ENCODE measurements at regions not wholly inside any gene's neighbourhood (a gene's known extent, or its start where the extent isn't known, plus 50 kb on each side); places are given as distances from the start of the nearest gene placed in this dataset.

DNA sequence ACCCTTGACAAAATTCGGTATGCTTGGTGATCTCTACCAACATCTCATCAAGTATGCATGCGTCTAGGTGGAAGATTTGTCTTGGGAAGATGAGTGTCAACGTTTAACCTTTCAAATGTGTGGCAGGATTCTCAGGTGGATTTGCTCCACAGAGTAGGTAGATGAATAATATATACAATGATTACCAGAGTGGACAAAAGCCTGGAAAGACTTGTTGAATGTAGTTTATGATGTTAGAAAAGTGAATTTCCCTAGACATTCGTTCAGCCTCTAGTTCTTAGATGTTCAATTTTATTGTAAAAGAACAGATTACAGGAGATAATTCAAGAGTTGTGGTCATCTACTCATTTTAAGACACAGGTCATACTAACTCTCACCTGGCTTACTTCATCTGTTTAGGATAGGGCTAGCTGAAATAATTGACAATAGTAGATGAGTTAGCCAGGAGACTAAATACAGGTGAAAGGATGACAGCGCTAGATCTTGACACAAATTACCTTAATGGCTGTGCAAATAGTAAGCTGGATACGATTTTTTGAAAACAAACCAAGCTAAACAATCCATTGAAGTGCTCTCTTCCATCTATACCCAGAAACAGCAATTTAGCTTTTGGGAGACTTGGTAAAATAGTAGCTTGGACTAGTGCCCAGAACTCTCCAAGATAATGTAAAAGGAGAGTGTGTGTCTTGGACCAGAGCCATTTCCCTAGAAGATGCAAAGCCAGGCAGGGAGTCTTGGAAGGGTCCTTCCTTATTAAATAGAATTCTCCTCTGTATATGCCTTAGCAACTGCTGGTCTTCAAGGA lies 168.0 kb downstream of the DACT1 start:
- H3K27ac ChIP-seq: no peak overlapping the region
- DNase-seq (ENCODE audit: low read depth, low spot score): no peak

GRCh38 chr14:58807191-58807590 lies 169.4 kb downstream of the DACT1 start:
- DNase-seq (ENCODE audit: low read depth, low spot score): no peak

DNA sequence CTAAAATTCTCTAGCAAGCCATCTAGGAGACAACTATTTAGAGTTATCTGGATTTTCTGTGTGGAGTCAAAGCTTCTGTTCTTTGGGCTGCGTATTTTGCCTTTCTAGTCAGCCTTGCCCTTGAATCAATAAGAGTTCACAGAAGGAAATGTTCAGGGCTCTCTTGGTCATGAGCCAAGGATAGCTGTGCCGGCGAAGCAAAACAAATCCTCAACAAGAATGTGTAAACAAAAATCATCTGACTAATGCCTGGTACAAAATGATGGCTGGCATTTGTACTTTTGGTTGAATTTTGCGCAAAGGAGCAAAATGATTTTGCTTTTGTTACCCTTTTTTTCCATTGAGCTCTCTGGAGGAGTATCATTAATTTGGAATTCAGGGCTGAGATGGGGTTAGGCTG lies 171.1 kb downstream of the DACT1 start:
- peak; percentile 18 for DNase-seq (ENCODE audit: low read depth, low spot score)
- H3K27ac ChIP-seq: no peak overlapping the region

More at GRCh38 chr14:58807191-58807590, 169.4 kb downstream of the DACT1 start:
- H3K27ac ChIP-seq: no peak overlapping the region

- no peak for DNase-seq (ENCODE audit: low read depth, low spot score)
- H3K27ac ChIP-seq: no peak overlapping the region
Observed at GRCh38 chr14:58809520-58809919, 171.8 kb downstream of the DACT1 start.

DNA sequence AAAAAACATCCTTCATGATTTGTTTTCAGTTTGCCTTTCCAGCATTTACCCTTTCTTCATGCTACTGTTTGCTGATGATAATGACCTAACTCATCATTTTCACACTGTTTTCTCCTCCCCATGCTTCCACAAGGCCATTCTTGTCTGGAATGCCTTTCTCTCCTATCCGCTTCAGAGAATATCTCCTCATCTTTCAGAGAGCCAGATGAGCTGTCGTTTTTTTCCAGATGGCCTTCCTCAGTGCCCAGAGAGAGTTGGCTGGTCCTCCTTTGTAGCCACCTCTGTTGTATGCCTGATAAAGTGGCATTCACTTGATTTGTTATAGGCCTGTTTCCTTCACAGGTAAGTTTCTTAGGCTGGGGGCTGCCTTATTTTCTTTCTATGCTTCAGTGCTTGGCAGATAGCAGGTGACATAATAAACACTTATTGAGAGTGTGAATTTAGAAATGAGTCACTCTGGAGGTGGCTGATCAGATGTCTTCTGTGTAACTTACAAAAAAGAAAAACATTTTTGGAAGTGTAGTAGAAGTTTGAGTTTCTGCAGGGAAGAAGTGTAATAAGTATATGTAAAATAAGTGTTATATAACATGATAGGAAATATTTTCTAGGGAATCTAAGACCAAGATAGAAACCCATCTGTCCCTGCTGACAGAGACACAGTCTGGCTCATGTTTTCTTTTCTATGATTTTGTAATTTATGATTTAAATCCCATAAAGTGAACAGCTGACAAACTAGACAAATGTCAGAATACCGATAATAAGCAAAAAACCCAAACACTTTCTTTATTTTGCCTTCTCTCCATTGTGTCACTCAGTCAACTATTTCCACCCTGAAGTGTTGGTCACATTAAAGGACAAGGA lies 174.5 kb downstream of the DACT1 start:
- no peak overlapping the region for H3K27ac ChIP-seq
- DNase-seq (ENCODE audit: low read depth, low spot score): no peak

GRCh38 chr14:58813745-58814144 lies 176.0 kb downstream of the DACT1 start:
- no peak overlapping the region for H3K27ac ChIP-seq
- DNase-seq (ENCODE audit: low read depth, low spot score): no peak

GRCh38 chr14:58814466-58814865 lies 176.7 kb downstream of the DACT1 start:
- DNase-seq (ENCODE audit: low read depth, low spot score): no peak
- H3K27ac ChIP-seq: no peak overlapping the region

- no peak for DNase-seq (ENCODE audit: low read depth, low spot score)
- no peak overlapping the region for H3K27ac ChIP-seq
Observed at GRCh38 chr14:58815161-58815701, 177.5 kb downstream of the DACT1 start.

- no peak overlapping the region for H3K27ac ChIP-seq
- DNase-seq (ENCODE audit: low read depth, low spot score): no peak
Observed at GRCh38 chr14:58815794-58816193, 178.0 kb downstream of the DACT1 start.

DNA sequence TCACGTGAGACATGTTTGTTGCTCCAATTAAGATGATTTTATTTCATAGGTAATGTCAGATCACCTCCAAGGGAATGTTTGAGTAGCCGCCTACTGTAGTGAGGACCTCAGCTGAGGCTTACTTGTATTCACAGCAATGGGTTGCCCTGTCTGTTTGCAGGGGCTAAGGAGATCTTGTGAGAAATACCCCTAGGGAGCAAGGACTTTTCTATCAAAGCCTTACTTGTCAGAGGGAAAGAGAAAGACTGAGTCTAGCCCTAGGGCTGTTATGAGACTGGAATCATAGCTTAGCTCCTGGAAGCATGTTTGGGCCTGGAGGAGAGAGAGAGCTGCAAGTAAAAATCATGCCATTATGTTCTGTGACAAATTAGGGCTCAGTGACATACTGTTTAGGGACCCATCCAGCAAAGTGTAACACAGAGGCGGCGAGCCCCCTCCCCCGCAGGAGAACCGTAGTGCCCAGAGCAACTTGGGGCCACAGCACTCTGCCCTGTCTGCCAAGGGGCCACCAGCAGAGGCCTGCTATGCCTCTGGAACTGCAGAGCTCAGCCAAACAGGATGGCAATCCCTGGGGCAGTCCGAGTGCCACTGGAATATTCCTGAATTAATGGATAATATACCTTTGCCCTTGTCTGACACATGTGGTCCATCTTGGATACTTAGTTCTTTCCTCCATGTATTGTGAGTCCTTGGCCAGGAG lies 178.8 kb downstream of the DACT1 start:
- DNase-seq (ENCODE audit: low read depth, low spot score): no peak
- H3K27ac ChIP-seq: no peak overlapping the region

GRCh38 chr14:58817846-58818245 lies 180.1 kb downstream of the DACT1 start:
- DNase-seq (ENCODE audit: low read depth, low spot score): no peak
- H3K27ac ChIP-seq: no peak overlapping the region

DNA sequence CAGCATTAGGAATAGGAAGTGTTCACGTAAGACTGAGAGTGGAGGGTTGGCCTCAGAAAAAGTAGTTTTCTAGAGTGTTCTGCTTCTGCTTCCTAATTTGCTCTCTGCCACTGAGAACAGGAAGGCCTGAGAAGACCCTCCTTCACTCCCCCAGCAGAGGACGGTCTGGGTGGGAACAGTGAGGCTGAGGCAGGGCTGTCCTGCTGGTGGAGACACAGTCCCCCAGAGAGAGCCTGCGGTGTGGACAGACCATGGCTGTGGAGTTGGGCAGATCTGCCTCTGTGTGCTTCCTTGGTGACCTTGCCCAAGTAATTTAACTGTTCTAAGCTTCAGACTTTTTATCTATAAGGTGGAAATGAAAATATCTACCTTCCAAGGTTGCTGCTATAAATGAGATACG lies 182.3 kb downstream of the DACT1 start:
- H3K27ac ChIP-seq: no peak overlapping the region
- no peak for DNase-seq (ENCODE audit: low read depth, low spot score)

- no peak for DNase-seq (ENCODE audit: low read depth, low spot score)
- no peak overlapping the region for H3K27ac ChIP-seq
Observed at GRCh38 chr14:58821421-58821820, 183.7 kb downstream of the DACT1 start.

- DNase-seq (ENCODE audit: low read depth, low spot score): no peak
- no peak overlapping the region for H3K27ac ChIP-seq
Observed at GRCh38 chr14:58822856-58823255, 185.1 kb downstream of the DACT1 start.

GRCh38 chr14:58823312-58823711 lies 185.6 kb downstream of the DACT1 start:
- no peak overlapping the region for H3K27ac ChIP-seq
- no peak for DNase-seq (ENCODE audit: low read depth, low spot score)

DNA sequence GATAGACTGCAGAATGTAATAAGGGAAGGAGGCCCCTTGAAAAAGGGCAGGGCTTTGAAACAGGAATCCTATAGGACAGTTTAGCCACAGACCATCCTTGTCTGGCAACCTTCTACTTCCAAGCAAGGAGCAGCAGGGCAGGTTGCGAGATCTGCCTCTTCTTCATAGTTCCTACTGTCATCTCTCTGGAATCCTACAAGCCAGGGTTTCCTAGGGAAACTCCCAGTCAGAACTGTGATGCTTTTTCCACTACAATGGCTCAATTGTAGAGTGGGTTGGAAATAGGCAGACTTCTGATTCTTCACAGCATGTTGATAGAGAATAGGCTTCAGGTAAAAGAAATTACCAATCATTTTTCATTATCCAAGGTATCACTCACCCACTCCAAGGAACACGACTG lies 186.3 kb downstream of the DACT1 start:
- DNase-seq (ENCODE audit: low read depth, low spot score): no peak
- no peak overlapping the region for H3K27ac ChIP-seq

GRCh38 chr14:58824796-58825195 lies 187.0 kb downstream of the DACT1 start:
- DNase-seq (ENCODE audit: low read depth, low spot score): no peak
- no peak overlapping the region for H3K27ac ChIP-seq

GRCh38 chr14:58825606-58826005 lies 187.8 kb downstream of the DACT1 start:
- H3K27ac ChIP-seq: no peak overlapping the region
- no peak for DNase-seq (ENCODE audit: low read depth, low spot score)

GRCh38 chr14:58826845-58827686 lies 189.3 kb downstream of the DACT1 start:
- no peak for DNase-seq (ENCODE audit: low read depth, low spot score)
- H3K27ac ChIP-seq: no peak overlapping the region

DNA sequence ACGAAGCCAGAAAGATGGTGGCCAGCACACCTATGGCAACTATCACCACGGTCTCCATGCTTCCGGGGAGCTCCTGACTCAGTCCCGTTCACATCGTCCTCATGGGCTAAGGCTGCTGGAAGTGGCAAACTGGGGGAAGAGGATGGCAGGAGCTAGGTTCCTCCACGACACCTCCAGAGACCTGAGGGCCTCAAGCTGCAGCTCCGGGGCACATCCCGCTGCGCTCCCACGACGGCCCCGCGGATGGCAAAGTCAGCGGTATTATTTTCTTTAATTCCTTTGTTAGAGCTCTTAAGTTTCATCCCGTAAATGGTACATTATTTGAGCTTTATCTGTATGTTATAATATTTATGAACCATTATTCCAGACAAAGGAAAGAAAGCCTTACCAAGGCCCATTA lies 190.5 kb downstream of the DACT1 start:
- H3K27ac ChIP-seq: no peak overlapping the region
- no peak for DNase-seq (ENCODE audit: low read depth, low spot score)
